ENCODE measurements at regions not wholly inside any gene's neighbourhood (a gene's known extent, or its start where the extent isn't known, plus 50 kb on each side); places are given as distances from the start of the nearest gene placed in this dataset.

- no peak for TF ChIP-seq CTCF (IDR thresholded peaks at IDR 0.05; ENCODE audit: borderline replicate concordance, insufficient read depth, low read depth, low read length)
- H3K4me3 ChIP-seq (ENCODE audit: low read depth, low read length) = no peak overlapping the region
These were observed 244.4 kb downstream of the OPA1 start for GRCh38 chr3:193837347-193837827.

GRCh38 chr3:193840111-193840641 is 247.2 kb downstream of the OPA1 start:
- H3K4me3 ChIP-seq (ENCODE audit: low read depth, low read length) = no peak overlapping the region
- TF ChIP-seq CTCF (IDR thresholded peaks at IDR 0.05; ENCODE audit: borderline replicate concordance, insufficient read depth, low read depth, low read length) = no peak

- H3K4me3 ChIP-seq (ENCODE audit: low read depth, low read length) = no peak overlapping the region
- no peak for TF ChIP-seq CTCF (IDR thresholded peaks at IDR 0.05; ENCODE audit: borderline replicate concordance, insufficient read depth, low read depth, low read length)
These were observed 248.6 kb downstream of the OPA1 start for GRCh38 chr3:193841581-193841980.

DNA sequence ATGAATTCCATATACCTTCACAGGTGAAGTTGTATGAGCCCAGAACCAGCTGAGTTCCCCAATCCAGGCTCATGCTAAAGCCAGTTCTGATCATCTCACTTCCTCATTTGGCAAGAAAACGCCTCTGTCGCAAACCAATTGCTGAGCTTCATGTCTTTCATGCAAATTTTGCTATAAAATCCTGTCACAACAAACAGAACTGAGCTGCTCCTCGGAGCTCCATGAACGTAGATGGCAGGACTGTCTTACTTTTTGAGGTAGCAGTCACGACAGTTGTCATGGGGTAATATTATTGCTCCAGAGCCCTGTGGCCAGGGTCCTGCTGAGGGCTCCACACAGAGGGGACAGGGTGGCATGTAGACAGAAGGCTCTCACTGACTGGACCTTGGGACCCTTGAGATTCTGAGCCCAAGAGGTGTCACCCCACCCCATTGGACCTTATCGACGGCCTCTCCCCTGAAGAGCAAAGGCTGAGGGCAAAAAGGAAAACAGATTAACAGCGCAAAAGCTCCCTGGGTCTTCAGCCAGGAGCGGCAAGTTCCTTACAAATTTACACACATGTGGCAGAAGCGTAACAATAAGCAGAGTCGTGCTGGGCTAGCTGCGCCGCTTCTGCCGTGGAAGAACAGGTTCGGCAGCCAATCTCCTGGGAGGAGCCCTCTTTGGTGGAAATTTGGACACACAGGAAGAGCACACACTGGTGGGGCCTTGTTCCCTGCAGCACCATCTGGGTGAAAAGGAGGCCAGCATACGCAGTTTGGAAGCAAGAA is 249.2 kb downstream of the OPA1 start:
- H3K4me3 ChIP-seq (ENCODE audit: low read depth, low read length) = peak overlapping the region; percentile 8
- no peak for TF ChIP-seq CTCF (IDR thresholded peaks at IDR 0.05; ENCODE audit: borderline replicate concordance, insufficient read depth, low read depth, low read length)

DNA sequence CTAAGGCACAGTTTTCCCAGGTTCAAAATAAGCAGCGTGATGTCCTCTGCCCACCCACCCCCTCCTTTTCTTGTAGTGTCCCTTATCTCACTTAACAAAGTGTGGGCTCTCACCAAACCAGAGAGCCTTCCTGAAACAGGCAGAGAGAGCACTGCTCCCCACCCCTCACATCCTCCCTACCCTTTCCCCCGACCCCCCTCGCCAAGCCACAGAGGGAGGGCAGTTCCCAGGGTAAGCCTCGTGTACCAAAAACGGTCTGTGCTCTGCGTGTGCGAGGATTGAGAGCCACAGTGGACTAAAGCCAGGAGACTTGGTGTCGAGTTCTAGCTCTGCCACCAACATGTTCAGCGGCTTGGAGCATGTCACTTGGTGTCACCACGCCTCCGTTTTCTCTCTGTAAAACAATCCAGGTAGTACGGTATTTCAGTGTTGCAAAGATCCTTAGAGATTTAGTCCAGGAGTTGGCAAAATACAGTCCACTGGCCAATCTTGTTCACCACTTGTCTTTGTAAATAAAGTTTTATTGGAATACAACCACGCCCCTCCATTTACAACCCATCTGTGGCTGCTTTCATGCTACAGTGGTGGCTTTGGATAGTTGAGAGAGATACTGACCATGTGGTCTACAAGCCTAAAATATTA is 249.9 kb downstream of the OPA1 start:
- no peak overlapping the region for H3K4me3 ChIP-seq (ENCODE audit: low read depth, low read length)
- no peak for TF ChIP-seq CTCF (IDR thresholded peaks at IDR 0.05; ENCODE audit: borderline replicate concordance, insufficient read depth, low read depth, low read length)

DNA sequence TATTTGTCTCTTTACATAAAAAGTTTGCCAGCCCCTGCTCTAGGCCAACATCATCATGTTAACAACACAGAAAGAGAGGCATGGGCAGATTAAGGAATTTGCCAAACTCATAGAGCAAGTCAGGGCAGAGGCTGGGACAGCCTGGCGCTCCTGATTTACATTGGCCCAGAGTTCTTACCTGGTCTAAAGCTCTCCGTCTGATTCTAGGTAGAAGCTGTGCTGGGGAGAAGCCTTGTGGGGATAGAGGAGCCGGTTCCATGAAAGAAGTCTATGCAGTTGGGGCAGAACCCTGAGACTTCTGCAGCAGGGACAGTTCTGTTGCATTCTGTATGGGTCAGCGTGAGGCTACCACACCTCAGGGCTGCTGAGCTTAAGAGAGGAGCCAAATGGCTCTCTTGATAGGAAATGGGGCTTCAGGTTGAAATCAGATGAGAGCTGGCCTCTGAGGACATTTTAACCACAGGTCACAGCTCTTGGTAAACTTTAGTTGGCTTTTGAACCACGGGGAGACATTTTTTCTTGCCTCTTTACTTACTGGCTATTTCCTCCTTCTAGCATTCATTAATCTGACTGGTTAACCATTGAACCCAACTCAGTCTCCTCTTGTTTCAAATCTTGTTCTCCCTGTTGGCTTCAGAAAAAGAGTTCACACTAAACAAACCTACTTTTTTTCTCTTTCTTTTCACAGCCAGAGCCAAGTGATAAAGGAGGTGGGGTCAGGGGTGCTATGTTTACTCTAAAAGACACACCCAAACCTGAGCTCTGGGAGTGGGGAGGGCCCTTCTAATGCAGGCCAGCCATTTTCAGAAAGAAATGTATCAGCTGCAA is 250.7 kb downstream of the OPA1 start:
- TF ChIP-seq CTCF (IDR thresholded peaks at IDR 0.05; ENCODE audit: borderline replicate concordance, insufficient read depth, low read depth, low read length) = no peak
- H3K4me3 ChIP-seq (ENCODE audit: low read depth, low read length) = no peak overlapping the region
